Transverse colon (tissue), 3 donors: ENCODE measurements at regions not wholly inside any gene's neighbourhood (a gene's known extent, or its start where the extent isn't known, plus 50 kb on each side); places are given as distances from the start of the nearest gene placed in this dataset.

ENCODE experiments used
- POLR2A ChIP-seq: fragments of 450-650 bp; IDR thresholded peaks from one replicate; pipeline ENCODE4 v1.6.1; 2016; ENCODE audit warnings: antibody characterized with exemption, mild to moderate bottlenecking, moderate library complexity
- TF ChIP-seq, protein P1 (sequence below), 5 experiments: fragments of 200-600 bp in 3 of 5; fragments of 450-650 bp in 2 of 5; sonication (generic) in 3 of 5; IDR thresholded peaks; 1 replicate in 2 of 5; 2 replicates in 3 of 5; pipeline ENCODE4 v1.5.1; 2016 to 2017; ENCODE audit warnings: antibody characterized with exemption in 5 of 5, inconsistent platforms in 3 of 5, mild to moderate bottlenecking in 2 of 5, moderate library complexity in 1 of 5

DNA sequence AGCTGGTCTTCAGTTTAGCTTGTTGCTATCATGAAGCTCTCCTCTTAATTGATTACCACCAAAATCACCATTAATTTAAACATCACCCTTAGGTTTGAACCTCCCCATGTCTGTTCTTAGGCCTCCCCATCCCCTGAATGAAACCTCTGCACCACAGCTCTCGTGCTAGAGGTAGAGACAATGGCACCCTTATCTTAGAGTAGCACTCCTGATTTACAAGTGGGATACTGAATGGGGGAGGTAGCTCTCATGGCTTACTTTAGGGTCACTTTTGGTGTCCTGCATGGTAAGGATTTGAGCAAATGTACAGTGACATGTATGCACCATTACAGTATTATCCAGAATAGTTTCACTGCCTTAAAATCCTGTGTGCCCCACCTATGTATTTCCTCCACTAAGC, 115.6 kb upstream of the ADTRP start:
- TF ChIP-seq, protein P1, sequence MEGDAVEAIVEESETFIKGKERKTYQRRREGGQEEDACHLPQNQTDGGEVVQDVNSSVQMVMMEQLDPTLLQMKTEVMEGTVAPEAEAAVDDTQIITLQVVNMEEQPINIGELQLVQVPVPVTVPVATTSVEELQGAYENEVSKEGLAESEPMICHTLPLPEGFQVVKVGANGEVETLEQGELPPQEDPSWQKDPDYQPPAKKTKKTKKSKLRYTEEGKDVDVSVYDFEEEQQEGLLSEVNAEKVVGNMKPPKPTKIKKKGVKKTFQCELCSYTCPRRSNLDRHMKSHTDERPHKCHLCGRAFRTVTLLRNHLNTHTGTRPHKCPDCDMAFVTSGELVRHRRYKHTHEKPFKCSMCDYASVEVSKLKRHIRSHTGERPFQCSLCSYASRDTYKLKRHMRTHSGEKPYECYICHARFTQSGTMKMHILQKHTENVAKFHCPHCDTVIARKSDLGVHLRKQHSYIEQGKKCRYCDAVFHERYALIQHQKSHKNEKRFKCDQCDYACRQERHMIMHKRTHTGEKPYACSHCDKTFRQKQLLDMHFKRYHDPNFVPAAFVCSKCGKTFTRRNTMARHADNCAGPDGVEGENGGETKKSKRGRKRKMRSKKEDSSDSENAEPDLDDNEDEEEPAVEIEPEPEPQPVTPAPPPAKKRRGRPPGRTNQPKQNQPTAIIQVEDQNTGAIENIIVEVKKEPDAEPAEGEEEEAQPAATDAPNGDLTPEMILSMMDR (IDR thresholded peaks at IDR 0.05), result no peak
- no peak for TF ChIP-seq POLR2A
